ENCODE measurements at regions not wholly inside any gene's neighbourhood (a gene's known extent, or its start where the extent isn't known, plus 50 kb on each side); places are given as distances from the start of the nearest gene placed in this dataset.

DNA sequence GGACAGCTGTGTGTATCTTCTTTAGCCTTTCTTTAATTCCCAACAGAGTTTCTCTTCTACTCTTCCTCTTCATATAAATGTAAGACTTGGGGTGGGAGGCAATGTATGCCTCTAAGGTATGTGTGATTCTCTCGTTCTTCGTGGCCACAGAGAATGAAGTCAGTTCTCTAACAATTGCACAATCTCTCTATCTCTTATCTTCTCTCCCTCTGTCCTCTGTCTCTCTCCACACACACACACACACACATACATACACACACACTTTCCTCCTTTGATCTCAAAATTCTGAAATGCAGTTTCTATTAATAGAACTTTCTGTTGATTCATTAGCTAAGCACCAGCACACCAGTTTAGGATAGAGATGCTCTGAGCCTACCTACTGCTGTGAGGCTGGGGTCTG is 615.7 kb upstream of the SALL1 start:
- Histone ChIP-seq H3K36me3 (no peaks in the 10 kb centered on the region), H3K4me3 (no peak overlapping the region), H3K9me3 (no peaks in the 10 kb centered on the region), H3K4me1 (no peaks in the 10 kb centered on the region), H3K27ac (no peak overlapping the region), H3K27me3 (peaks cover 0 to 9% of the 10 kb centered on the region in 2 donors)
- TF ChIP-seq CTCF (IDR thresholded peaks at IDR 0.05) = no peak
- no peak for ATAC-seq
- intact Hi-C loops (cut with DNase I) = no loop called here
- DNase-seq = no peak

DNA sequence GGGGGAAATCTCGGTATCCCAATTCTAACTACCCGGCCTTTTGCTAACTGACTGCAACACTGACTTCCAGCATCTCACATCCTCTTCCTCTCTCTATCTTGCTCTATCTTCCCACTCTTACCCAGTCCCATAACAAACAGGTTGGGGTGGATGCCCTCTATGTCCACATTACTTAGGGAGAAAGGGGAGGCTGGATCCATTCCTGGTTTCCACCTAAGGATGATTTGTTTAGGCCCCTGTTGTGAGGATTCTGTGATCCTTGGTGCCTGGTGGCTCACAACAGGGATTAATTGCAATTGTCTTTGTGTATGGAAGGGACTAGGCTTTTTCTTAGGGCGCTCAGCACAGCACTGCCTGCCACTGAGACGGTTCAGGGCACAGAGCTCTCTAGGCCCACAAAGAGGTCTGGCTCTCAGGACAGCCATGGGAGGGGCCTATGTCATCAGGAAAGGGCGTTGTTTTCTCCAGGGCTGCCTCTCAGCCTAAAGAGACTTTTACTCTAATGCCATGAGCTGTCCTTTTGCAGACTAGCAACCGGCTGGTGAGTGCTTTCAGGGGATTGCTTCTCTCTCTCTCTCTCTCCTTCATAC is 612.1 kb upstream of the SALL1 start:
- TF ChIP-seq CTCF (IDR thresholded peaks at IDR 0.05) = no peak
- no peak overlapping the region for H3K4me3 ChIP-seq
- no peak overlapping the region for H3K27ac ChIP-seq
- H3K9me3 ChIP-seq = no peaks in the 10 kb centered on the region
- ATAC-seq (no peak), DNase-seq (no peak)
- no peaks in the 10 kb centered on the region for H3K36me3 ChIP-seq
- intact Hi-C loops (cut with DNase I) = no loop called here
- H3K4me1 ChIP-seq = no peaks in the 10 kb centered on the region
- H3K27me3 ChIP-seq = peaks cover 0 to 21% of the 10 kb centered on the region in 2 donors

- Histone ChIP-seq H3K4me1 (no peaks in the 10 kb centered on the region), H3K36me3 (no peaks in the 10 kb centered on the region), H3K27me3 (peaks cover 0 to 21% of the 10 kb centered on the region in 2 donors), H3K27ac (no peak overlapping the region), H3K9me3 (no peaks in the 10 kb centered on the region), H3K4me3 (no peak overlapping the region)
- ATAC-seq (peak; percentile 99), DNase-seq (peak; percentile 60 to 91 (median 76))
- intact Hi-C loops (cut with DNase I) = no loop called here
- TF ChIP-seq CTCF (IDR thresholded peaks at IDR 0.05) = peak; percentile 75 to 87
Measured at GRCh38 chr16:51762081-51762996, 611.3 kb upstream of the SALL1 start.

DNA sequence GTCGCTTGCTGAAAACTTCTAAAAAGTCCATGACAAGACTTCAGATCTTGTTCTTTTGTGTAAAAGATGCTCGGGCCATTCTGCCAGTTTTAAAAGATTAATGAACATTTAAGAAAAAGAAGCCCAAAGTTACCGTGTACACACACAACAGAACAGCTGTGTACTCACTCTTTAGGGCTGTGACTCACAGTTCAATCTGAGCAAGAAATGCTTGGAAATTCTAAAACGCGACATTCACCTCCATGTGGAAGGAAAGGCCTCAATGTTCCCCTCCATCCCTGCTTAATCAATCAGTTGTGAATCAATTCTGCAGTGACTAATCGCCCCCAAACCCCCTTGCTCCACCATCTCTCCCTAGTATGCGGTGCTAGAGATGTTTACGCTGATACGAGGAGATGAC is 609.9 kb upstream of the SALL1 start:
- DNase-seq (no peak), ATAC-seq (no peak)
- TF ChIP-seq CTCF (IDR thresholded peaks at IDR 0.05) = no peak
- intact Hi-C loops (cut with DNase I) = no loop called here
- H3K36me3 ChIP-seq = no peaks in the 10 kb centered on the region
- H3K27ac ChIP-seq = no peak overlapping the region
- H3K4me1 ChIP-seq = no peaks in the 10 kb centered on the region
- H3K4me3 ChIP-seq = no peak overlapping the region
- H3K27me3 ChIP-seq = peaks cover 0 to 21% of the 10 kb centered on the region in 2 donors
- no peaks in the 10 kb centered on the region for H3K9me3 ChIP-seq

- Histone ChIP-seq H3K4me1 (no peaks in the 10 kb centered on the region), H3K27ac (no peak overlapping the region), H3K36me3 (no peaks in the 10 kb centered on the region), H3K27me3 (peaks cover 0 to 21% of the 10 kb centered on the region in 2 donors), H3K9me3 (no peaks in the 10 kb centered on the region), H3K4me3 (no peak overlapping the region)
- DNase-seq = no peak
- TF ChIP-seq CTCF (IDR thresholded peaks at IDR 0.05) = no peak
- no peak for ATAC-seq
- intact Hi-C loops (cut with DNase I) = no loop called here
Measured at GRCh38 chr16:51759999-51760398, 608.9 kb upstream of the SALL1 start.
